GM21717 (cell line): ENCODE measurements at regions not wholly inside any gene's neighbourhood (a gene's known extent, or its start where the extent isn't known, plus 50 kb on each side); places are given as distances from the start of the nearest gene placed in this dataset.
"Not testable (repeated sequence)": the region's sequence is repeated elsewhere in the genome, so short reads cannot be mapped to it uniquely, and the experiment has no call there.

Source experiments
- ATAC-seq: cut with Tn5 transposase; IDR thresholded peaks from one replicate; pipeline ENCODE4 v1.9.1; 2021; ENCODE audit warnings: mild to moderate bottlenecking, moderate library complexity; ENCODE audit not compliant: unreplicated experiment

DNA sequence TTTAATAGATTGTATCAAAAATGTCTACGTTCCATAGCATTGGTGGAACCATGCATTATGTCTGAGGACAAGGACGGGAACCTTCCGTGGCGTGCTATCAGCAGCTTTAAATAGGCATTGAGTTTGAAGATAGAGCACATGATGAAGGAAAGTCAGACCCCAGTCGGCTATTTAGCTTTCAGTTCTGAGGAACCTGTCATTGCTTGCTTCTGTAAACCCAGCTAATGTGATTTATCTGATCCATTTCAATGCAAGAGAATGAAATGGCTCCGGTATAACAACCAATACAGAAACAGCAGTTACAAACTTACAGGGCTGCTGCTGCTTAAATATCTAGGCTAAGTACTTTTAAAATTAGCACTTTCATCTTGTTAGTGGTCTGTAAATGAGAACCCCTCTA is 503.3 kb downstream of the RNF144A start:
- no peak for ATAC-seq

DNA sequence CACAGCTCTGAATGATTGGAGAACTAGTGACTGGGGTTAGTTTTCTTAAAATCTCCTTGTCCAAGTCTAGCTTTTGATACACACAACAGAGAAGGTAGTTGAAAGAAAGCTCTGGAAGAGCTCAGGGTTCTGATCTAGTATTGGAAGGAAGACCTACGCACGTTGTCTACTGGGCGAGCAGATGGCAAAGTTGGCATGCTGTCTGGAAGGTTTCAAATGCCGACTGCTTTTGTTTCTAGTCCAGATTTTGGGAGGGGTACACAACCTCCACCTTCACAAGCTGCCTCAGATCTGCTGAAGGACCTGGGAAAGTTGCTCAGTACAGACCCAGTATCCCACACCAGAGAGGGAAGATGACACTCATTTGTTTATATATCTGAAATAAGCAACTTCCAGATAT is 507.3 kb downstream of the RNF144A start:
- no peak for ATAC-seq

DNA sequence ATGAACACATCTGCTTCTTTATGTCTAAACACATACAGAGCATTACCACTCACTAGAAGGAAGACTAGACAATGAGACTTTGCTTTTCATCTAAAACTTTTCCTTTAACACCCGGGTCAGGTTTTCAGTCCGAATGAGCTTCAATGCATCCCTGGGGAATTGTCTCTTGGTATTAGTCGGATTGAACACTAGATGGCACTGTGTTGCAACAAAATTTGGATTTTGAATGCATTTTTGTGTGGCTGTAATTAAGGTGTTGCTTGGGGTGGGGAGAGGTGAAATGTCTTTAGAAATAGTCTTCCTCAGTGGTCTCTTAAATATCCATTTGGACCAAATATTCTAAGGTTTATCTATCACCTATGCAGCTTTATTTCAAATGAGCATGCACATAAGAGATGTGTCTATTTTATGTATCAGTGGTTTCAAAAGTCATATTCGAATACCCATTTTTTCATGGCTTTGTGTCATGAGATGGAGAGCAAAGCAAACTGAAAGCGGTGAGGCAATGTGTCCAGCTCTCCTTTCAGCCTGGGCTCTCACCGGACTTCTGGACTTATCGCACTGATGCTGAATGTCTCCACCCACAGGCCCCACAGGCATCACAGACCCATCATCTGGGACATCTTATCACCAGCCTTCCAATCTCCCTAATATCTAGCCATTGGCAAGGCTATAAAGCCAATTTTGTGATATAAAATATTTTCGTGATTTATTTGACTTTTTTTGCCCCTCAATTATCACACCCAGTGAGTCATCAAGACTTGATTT is 510.3 kb downstream of the RNF144A start:
- no peak for ATAC-seq

DNA sequence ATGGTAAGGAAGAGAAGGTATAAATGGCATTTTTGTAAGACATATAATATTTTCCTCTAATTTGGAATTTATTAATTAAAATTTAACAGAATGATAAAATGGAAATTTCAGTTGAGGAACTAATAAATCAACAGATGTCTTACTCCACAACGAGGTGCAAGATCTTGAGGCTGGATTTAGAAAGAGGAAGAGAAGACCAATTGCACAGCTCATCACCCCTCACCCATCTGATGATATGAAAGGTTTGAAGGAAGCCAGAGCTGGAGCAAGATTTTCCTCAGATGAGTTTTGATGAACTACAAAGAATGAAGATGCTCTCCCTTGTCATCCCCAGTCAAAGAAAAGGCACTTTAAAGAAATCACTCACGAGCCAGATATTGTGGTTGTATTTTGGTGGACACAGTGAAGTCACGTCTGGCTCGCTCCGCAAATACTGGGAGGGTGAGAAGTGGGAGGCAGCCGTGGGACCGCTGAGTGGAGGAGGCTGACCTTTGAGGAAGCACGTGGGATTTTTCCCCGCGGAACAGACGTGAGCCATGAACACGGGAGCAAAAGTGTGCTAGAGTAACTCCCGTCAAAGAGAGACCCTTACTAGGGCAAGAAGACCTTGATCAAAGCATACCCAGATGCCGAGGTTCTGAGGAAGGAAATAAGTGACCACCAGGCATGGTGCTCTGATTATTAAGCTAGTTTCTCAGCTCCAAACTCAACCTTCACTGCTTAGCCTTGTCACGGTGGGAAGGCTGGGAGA is 511.4 kb downstream of the RNF144A start:
- no peak for ATAC-seq

DNA sequence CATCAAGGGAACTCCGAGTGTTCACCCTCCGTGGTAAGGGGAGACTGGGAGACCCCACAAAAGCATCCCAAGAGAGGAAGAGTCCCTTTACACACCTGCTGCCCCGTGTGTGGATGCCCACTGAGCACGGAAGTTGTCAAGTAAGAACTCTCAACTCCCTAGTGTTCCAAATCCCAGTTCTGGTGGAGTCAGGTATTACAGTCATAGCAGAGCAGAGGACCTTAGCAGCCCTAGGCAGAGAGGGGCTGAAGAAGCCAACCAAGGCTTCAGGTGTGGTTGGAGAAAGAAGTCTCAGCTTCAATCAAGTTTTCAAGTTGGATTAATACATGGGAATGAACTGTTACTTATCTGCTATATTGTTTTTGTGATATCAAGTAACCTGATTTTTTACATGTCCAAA is 512.5 kb downstream of the RNF144A start:
- no peak for ATAC-seq

DNA sequence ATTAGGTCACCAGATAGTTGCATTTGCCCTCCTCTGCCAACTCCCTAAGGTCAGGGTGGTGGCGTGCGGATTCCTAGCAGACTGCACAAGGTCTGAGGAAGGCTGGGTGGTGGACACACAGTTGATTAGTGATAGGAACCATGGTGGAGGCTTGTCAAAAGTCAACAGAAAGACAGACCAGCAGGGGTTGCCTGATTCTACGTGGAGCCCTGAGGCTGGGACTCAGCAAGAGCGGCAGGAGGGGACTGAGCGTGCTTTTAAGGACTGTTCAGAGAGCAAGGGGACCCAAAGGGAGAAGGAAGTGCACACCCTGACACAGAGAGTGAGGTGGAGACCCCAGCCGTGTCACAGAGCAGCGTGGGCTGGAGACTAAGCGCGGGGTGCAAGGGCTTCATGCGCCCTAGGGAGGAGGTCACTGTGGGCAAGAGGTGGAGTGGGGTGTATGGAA is 513.2 kb downstream of the RNF144A start:
- no peak for ATAC-seq

DNA sequence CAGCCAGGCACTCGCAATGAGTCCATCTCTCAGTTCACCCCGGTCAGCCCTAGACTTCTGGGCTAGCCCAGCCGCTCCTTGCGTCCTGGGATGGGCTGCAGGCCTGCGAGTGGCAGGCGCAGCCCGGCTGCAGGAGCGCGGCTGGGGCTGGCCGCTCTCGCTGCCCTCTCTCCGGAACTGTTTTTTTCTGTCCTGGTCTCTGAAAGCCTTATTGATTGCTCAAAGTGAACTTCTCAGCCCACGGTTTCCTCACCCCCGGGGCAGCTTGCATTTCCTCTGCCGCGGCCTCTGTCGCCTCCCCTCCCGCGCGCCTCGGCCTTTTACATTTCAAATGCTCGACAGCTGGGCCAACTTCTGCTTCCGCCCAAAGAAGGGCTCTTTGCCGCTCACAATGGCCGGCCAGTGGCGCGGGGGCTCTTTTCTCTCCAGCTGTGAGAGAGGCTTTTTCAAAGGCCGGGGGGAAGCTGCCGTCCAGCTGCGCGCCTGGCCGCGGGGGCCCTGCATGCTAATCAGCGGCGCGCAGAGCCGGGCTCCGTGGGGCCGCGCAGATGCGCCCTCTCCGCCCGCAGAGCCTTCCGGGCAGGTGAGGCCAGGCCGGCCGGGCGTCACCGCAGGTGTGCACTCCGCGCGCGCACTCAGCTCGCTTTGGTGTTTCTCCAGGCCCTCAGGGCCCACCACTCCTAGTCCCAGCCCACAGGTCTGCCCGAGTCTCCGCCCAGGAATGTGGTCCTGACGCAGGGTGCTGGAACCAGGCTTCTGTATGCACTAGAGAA is 513.8 kb downstream of the RNF144A start:
- ATAC-seq, result no peak

DNA sequence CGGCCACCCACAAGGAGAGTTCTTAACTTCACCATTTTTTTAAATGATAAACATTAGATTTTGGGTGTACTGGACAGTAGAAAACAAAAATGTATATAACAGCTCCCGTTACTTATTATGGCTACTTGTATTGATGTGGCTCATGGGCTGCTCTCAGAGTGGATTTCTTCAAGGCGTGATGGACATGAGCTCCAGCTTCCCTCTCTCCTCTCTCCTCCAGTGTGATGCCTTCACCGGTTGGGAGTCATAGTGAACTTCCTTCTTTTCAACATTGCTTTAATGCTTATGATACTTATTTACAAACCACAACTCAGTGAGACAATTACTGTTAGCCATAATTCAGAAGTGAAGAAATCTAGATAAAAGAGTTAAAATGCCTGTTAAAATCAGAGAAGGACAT is 515.2 kb downstream of the RNF144A start:
- ATAC-seq, result no peak

DNA sequence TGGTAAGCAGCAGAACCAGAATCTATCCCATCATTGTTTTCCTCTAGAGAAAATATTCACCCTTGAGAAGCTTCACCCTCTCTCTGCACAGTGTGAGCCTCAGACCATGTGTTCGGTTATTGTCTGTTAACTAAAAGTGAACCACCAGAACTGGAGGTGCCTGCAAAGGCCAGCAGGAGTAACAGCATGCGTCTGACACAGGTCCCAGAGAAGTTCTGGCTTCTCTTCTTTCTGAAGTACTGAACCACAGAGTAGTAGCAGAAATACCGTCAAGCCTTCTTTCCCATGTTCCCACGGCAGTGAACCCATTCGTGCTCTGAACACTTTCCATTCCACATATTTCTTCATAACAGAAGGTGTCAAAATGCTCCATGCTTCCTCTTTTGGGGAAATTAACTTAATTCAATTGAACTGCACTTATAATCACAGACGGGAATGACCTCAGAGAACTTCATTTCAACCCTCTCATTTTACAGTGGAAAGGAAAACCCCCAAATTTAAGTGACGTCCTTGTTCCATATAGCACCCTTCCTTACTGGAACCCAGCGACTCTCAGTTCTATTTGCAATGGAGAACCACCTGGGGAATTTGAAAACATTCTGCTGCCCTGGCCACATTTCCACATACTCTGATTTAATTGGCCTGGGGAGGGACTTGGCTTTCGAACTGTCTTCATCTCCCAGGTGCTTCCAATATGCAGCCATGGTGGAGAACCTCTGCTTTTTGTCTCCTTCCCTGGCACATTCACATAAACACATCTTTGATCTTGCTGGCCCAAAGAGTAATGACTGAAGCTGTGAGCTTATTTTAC is 519.1 kb downstream of the RNF144A start:
- ATAC-seq, result no peak

DNA sequence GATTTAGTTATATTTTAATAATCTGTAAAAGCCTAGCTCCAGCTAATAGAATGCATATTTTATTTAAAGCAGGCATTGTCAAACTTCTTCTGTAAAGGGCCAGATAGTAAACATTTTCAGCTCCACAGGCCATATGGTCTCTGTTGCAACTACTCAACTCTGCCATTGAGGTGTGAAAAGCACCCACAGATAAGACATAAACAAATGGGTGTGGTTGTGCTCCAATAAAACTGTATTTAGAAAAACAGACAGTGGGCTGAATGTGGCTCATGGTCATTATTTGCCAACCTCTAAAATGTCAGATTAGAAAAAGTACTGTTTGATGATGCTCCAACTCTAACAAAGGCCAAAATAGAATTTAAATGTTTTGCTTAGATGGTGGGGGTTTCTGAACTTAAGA is 519.9 kb downstream of the RNF144A start:
- ATAC-seq, result no peak

DNA sequence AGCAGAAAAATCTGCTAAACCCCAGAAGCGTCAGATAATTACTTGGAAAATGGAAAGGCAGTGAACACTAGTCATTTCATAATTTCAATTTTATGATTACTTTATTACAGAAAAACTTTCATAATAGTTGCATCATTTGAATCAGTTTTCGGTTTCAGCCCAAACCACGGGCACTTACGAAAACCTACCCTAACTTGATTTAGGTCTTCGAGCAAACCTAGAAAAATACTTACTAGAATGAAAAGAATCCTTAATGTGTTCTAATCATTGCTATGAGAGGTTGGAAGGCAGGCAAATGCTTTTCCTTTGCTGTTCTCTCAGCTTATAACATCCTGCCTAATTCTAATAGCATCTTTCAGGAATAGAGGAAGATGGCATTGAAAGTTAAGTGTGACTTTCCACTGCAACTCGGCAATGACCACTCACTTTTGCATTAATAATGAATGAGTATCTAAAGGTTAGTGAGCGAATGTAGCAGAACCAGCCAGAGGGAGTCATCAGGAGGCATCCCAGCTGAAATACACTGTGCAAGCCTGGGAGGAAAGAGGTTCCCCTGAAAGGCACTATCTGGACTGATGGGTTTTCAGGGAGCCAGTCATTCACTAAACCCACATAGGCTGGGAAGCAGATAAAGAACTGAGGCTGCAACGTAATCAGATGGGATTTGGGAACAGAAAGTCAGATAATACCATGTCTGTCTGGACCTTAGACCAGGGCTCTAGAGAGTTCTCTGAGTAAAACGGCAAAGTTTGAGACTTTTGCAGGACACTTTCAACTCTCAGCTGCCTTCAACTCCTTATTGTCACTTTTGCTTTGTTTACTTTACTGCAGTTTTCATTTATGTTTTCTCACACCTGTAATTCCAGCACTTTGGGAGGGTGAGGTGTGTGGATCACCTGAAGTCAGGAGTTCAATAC is 520.8 kb downstream of the RNF144A start:
- ATAC-seq, result no peak

DNA sequence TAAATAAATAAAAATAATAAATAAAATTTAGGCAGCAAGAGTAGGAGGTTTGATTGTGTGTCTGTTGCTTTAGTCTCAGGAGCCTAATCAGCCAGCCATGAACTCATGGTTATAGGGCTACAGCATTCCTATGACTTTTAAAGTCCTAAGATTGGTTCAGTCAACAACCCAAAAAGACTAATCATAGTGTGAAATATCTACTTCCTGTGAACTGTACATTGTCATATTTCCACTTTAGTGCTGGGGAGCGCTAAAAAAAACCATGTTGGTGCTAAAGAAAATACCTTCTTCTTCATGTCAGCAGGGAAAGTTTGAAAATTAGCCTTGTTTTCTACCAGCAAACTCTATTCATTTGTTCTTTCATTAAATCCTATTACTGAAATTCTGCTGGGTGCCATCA is 521.6 kb downstream of the RNF144A start:
- ATAC-seq, result no peak

DNA sequence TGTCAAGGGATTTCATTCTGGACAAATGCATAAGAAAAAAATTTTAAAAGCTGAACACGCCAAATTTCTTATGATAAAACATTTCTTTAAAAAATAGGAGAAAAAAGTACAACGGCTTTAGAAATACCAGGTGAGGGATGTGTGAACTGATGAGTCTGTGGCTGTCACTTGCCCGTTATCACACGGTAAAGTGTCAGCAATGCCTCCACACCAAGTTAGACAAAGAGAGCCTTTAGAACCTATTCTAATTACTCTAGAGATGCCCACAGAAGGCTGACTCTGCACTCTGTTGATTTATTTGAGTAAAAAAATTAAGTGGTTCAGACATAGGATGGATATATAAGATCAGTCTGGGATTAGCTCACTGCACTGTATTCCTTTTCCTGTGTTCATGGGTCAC is 523.8 kb downstream of the RNF144A start:
- ATAC-seq, result no peak

DNA sequence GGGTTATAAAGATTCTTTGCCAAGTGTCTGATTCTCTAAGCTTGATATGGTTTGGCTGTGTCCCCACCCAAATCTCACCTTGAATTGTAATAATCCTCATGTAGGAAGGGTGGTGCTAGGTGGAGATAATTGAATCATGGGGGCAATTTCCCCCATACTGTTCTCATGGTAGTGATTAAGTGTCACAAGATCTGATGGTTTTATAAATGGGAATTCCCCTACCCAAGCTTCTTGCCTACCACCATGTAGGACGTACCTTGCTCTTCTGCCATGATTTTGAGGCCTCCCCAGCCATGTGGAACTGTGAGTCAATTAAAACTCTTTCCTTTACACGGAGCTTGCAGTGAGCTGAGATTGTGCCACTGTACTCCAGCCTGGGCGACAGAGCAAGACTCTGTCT is 524.6 kb downstream of the RNF144A start:
- not testable (repeated sequence) for ATAC-seq

DNA sequence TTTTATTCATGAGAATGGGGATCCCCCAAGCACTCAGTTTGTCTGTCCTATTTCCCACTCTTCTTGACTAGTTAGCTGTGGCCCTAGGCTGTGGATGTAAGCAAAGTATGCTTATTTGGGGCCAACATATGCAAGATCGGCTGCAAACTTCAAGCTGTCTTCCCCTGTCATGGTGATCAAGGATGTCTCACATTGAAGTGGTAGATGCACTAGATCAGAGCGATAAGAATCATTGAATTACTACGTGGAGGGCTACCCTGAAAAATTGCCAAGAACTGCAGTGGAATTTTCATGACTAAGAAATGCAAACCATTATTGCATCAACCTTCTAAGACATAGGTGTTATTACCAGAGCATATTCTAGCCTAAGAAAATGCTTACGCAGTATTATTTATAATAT is 527.4 kb downstream of the RNF144A start:
- ATAC-seq, result no peak

DNA sequence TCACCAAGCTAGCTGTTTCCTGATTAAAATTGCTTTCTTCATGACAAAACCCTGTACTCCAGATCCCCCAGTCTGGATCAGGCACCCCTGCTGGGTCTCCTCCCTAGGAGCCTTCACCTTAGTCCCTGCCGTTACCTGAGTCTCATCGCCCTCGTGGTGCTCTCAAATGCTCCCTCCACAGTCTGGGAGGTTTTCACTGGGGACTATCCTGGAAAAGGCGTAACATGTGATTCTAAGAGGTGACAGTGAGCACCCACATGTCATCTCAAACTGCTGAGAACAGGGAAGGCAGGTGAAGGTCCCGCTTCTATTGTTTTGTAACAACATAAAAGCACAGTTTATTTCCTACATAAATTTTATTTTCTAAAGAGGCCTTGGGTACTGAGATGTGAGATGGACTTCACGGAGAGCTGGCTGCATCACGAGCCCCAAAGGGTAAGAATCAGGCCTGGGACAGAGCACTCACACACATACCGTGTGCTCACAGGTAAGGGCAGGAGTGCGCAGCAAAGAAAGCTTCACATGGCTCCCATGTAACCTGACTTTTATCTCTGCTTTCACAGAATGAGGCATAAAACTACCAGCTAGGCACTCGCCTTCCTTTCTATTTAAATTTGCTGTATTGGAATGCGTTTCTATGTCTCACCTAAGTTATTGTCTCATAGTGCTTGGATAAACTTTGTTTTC is 531.5 kb downstream of the RNF144A start:
- no peak for ATAC-seq

DNA sequence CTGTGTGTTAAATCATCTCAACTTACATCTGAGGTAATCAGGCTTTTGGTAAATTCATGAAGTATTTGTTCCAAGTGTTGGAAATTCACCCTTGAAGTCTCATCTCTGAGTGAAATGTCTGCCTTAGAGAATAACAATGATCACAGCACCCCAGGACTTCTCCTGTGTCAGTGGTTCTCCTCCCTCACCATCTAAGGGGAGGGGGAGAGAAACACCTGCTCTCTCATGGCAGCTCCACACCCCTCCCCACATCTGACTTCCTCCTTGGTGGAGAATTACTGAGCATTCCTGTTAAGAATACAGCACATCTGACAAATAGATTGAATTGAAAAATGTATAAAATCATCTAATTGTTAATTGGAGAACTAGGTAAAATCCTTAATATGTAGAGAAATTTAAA is 532.1 kb downstream of the RNF144A start:
- ATAC-seq, result no peak

DNA sequence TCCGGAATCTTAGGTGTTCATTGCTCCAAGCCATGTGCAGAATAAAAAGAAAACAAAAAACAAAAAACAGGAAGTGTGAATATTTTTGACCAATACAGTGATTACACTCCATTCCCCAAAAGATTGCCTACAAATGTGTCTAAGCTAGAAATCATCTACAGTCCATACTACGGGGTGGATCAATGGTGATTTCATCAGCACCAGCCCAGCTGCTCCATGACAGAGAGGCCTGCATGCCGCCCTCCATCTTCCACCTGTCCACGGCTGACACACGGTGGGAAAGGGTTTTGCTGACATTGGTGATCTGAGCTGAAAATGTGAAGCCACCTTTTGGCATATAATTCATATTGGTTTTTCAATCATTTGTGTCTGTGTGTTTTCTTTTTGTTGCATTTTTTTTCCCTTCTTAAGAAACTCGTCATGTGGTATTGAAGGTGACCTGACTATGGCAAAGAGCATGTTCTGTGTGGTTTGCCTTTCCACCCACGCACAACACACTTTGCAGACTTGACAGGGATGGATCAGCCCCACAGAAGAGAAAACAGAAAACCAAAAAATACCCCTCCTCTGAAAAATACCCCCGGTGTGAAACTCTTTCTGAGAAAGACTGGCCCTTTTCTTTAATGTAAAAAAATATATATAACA is 533.1 kb downstream of the RNF144A start:
- ATAC-seq, result no peak

DNA sequence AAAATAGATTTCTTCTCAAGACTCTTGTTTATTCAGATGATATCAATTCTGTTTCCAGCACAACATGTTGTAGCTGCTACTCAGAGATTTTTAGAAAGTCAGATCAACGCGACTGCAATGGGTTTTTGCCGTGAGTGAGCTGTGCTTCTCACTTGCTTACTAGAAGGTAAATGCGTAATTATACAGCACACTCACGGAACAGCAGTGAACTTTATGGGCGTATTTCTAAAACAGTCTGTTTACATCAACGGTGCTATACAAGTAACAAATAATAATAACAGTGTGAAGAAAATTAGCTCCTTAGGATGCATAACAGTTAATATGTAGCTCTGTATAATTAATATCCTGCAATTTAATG is 533.6 kb downstream of the RNF144A start:
- ATAC-seq, result no peak
